Colonic mucosa (tissue), 4 donors: ENCODE measurements at regions not wholly inside any gene's neighbourhood (a gene's known extent, or its start where the extent isn't known, plus 50 kb on each side); places are given as distances from the start of the nearest gene placed in this dataset.
"Not testable (repeated sequence)": the region's sequence is repeated elsewhere in the genome, so short reads cannot be mapped to it uniquely, and the experiment has no call there.

Experiments used
- DNase-seq: peaks from one replicate; pipeline ENCODE4 v3.0.0-alpha.2; 2020
- H3K27ac ChIP-seq: fragments of 200-600 bp; one replicate; pipeline ENCODE4 v1.8.0; 2021
- H3K27me3 ChIP-seq: fragments of 200-600 bp; one replicate; pipeline ENCODE4 v1.8.0; 2021
- H3K36me3 ChIP-seq: fragments of 200-600 bp; one replicate; pipeline ENCODE4 v1.8.0; 2021
- H3K4me1 ChIP-seq: fragments of 200-600 bp; one replicate; pipeline ENCODE4 v1.8.0; 2021; ENCODE audit warnings: mild to moderate bottlenecking
- H3K4me3 ChIP-seq: fragments of 200-600 bp; one replicate; pipeline ENCODE4 v1.8.0; 2021
- H3K9ac ChIP-seq, 2 donors: one replicate each; pipeline ENCODE4 v1.7.0; 2013; ENCODE audit warnings: control low read depth in 2 of 2, low read depth in 2 of 2, low read length in 2 of 2
- H3K9me3 ChIP-seq: fragments of 200-600 bp; one replicate; pipeline ENCODE4 v1.8.0; 2021
- CTCF ChIP-seq: fragments of 200-600 bp; IDR thresholded peaks from one replicate; pipeline ENCODE4 v1.8.0; 2022; ENCODE audit warnings: antibody characterized with exemption, mild to moderate bottlenecking
- intact Hi-C: fragments of 100-400 bp; cut with DNase I; formaldehyde crosslinking; loops from one replicate; pipeline ENCODE4 v1.14.1; 2022
- donor health status: healthy.
- donor health status: DM: no; HTN: no; CAD: no.
- donor health status: DM: no; HTN: no; CAD: no.

GRCh38 chr12:94844452-94844851, 159.0 kb downstream of the NDUFA12 start:
- no peak overlapping the region for H3K4me3 ChIP-seq
- H3K27me3 ChIP-seq, result no peaks in the 10 kb centered on the region
- H3K4me1 ChIP-seq, result no peaks in the 10 kb centered on the region
- TF ChIP-seq CTCF, result no peak
- H3K36me3 ChIP-seq, result no peaks in the 10 kb centered on the region
- intact Hi-C loops, result no loop called here
- no peaks in the 10 kb centered on the region for H3K9me3 ChIP-seq
- DNase-seq, result no peak
- H3K27ac ChIP-seq, result no peak overlapping the region
- no peak overlapping the region for H3K9ac ChIP-seq

GRCh38 chr12:94841904-94842610, 161.4 kb downstream of the NDUFA12 start:
- Histone ChIP-seq H3K4me3 (no peak overlapping the region), H3K27ac (no peak overlapping the region), H3K9me3 (no peaks in the 10 kb centered on the region), H3K36me3 (no peaks in the 10 kb centered on the region), H3K27me3 (no peaks in the 10 kb centered on the region), H3K9ac (no peak overlapping the region), H3K4me1 (no peaks in the 10 kb centered on the region)
- no peak for TF ChIP-seq CTCF
- intact Hi-C loops, result no loop called here
- no peak for DNase-seq

GRCh38 chr12:94841177-94841576, 162.3 kb downstream of the NDUFA12 start:
- Histone ChIP-seq H3K27ac (no peak overlapping the region), H3K4me3 (no peak overlapping the region), H3K9ac (no peak overlapping the region), H3K27me3 (no peaks in the 10 kb centered on the region), H3K9me3 (no peaks in the 10 kb centered on the region), H3K4me1 (no peaks in the 10 kb centered on the region), H3K36me3 (no peaks in the 10 kb centered on the region)
- intact Hi-C loops, result no loop called here
- DNase-seq, result no peak
- TF ChIP-seq CTCF, result no peak

GRCh38 chr12:94839347-94839746, 164.2 kb downstream of the NDUFA12 start:
- Histone ChIP-seq H3K9me3 (no peaks in the 10 kb centered on the region), H3K36me3 (no peaks in the 10 kb centered on the region), H3K4me1 (no peaks in the 10 kb centered on the region), H3K27me3 (no peaks in the 10 kb centered on the region), H3K27ac (no peak overlapping the region), H3K9ac (no peak overlapping the region), H3K4me3 (no peak overlapping the region)
- no peak for TF ChIP-seq CTCF
- no peak for DNase-seq
- intact Hi-C loops, result no loop called here

- H3K36me3 ChIP-seq, H3K9ac ChIP-seq, DNase-seq, H3K9me3 ChIP-seq, H3K4me1 ChIP-seq, H3K27ac ChIP-seq, intact Hi-C loops, H3K4me3 ChIP-seq, H3K27me3 ChIP-seq: not testable (repeated sequence)
Observed at GRCh38 chr12:94836952-94837670, 166.4 kb downstream of the NDUFA12 start.

GRCh38 chr12:94834036-94834625, 169.4 kb downstream of the NDUFA12 start:
- Histone ChIP-seq H3K27ac (no peak overlapping the region), H3K9me3 (no peaks in the 10 kb centered on the region), H3K4me3 (no peak overlapping the region), H3K27me3 (no peaks in the 10 kb centered on the region), H3K4me1 (no peaks in the 10 kb centered on the region), H3K9ac (no peak overlapping the region), H3K36me3 (no peaks in the 10 kb centered on the region)
- intact Hi-C loops, result no loop called here
- TF ChIP-seq CTCF, result no peak
- no peak for DNase-seq
